NCI-H2029 (cell line): ENCODE measurements at regions not wholly inside any gene's neighbourhood (a gene's known extent, or its start where the extent isn't known, plus 50 kb on each side); places are given as distances from the start of the nearest gene placed in this dataset.
"Not testable (repeated sequence)": the region's sequence is repeated elsewhere in the genome, so short reads cannot be mapped to it uniquely, and the experiment has no call there.

Source experiments
- DNase-seq: peaks from one replicate; lab custom pipeline; 2025; lab: John Stamatoyannopoulos, UW

- no peak for DNase-seq
These were observed 118.2 kb upstream of the C7orf33 start for GRCh38 chr7:148472406-148472805.

GRCh38 chr7:148473703-148474480 is 116.7 kb upstream of the C7orf33 start:
- DNase-seq, result no peak

GRCh38 chr7:148474481-148475025 is 116.0 kb upstream of the C7orf33 start:
- DNase-seq, result no peak

GRCh38 chr7:148478551-148478950 is 112.0 kb upstream of the C7orf33 start:
- DNase-seq, result no peak

GRCh38 chr7:148480479-148481146 is 110.0 kb upstream of the C7orf33 start:
- DNase-seq, result no peak

GRCh38 chr7:148481147-148481526 is 109.4 kb upstream of the C7orf33 start:
- DNase-seq, result no peak

GRCh38 chr7:148481971-148482626 is 108.5 kb upstream of the C7orf33 start:
- no peak for DNase-seq

GRCh38 chr7:148483515-148484308 is 106.9 kb upstream of the C7orf33 start:
- DNase-seq, result no peak

- DNase-seq, result no peak
These were observed 106.1 kb upstream of the C7orf33 start for GRCh38 chr7:148484486-148484885.

GRCh38 chr7:148485618-148486017 is 104.9 kb upstream of the C7orf33 start:
- no peak for DNase-seq

GRCh38 chr7:148486937-148487336 is 103.6 kb upstream of the C7orf33 start:
- no peak for DNase-seq

GRCh38 chr7:148487912-148488311 is 102.7 kb upstream of the C7orf33 start:
- DNase-seq, result no peak

GRCh38 chr7:148489678-148490077 is 100.9 kb upstream of the C7orf33 start:
- no peak for DNase-seq

GRCh38 chr7:148492157-148492860 is 98.3 kb upstream of the C7orf33 start:
- DNase-seq, result no peak

- DNase-seq, result no peak
These were observed 95.0 kb upstream of the C7orf33 start for GRCh38 chr7:148495605-148496004.

- no peak for DNase-seq
These were observed 89.6 kb upstream of the C7orf33 start for GRCh38 chr7:148500978-148501377.

GRCh38 chr7:148503900-148504487 is 86.6 kb upstream of the C7orf33 start:
- DNase-seq, result no peak

- DNase-seq, result no peak
These were observed 84.8 kb upstream of the C7orf33 start for GRCh38 chr7:148505645-148506375.

- not testable (repeated sequence) for DNase-seq
These were observed 83.4 kb upstream of the C7orf33 start for GRCh38 chr7:148507064-148507573.

GRCh38 chr7:148507787-148508186 is 82.8 kb upstream of the C7orf33 start:
- no peak for DNase-seq
